M059J (cell line): ENCODE measurements at regions not wholly inside any gene's neighbourhood (a gene's known extent, or its start where the extent isn't known, plus 50 kb on each side); places are given as distances from the start of the nearest gene placed in this dataset.

Source experiments
- DNase-seq: peaks from one replicate; pipeline ENCODE4 v3.0.0-alpha.2; 2012; ENCODE audit warnings: low read depth

DNA sequence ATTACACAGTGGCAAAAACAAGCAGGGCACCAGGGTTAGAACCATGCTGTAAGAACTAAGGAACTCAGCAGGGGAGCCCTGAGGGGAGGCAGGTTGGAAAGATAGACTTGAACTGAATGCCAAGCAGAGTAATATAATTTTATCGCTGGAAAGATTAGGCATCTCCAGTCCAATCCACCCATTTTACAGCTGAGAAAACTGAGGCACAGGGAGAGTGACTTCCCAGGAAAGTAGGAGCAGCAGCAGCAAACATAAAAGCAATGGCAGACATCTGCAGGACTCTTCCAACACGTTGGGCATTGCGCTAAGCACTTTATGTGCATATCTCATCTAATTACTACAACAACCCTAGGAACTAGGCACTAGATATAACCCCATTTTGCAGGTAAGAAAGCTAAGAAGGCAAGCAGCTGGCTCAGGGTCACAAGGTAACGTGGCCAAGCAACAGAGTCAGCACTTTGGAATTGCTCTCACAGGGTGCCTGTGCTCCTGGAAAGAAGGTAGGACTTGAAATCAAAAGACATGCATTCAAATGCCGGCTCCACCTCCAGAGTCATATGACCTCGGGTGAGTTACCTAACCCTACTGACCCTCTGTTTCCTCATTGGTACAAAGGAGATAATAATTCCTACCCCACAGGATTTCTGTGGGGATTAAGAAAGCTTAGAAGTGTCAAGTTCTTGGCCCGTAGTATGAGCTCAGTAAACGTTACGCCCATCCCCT lies 215.3 kb downstream of the BARX2 start:
- DNase-seq = no peak

DNA sequence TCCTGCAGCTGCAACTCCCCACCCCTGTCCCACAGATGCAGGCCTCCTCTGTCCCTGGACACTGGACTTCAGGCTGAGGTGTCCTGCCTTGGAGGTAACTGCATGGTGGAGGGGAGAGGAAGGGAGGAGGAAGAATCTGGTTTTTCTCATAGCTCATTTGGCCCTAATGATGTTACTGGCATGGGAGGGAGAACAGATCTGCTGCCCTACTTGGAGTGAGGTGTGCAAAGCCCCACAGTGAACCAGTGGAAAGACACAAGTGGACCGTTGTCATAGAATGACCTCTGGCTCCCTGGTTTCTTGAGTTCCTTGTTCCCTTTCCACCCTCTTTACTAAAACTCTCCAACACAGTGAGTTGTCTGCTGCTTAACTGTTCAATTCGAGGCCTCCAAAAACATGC lies 215.9 kb downstream of the BARX2 start:
- DNase-seq = no peak

DNA sequence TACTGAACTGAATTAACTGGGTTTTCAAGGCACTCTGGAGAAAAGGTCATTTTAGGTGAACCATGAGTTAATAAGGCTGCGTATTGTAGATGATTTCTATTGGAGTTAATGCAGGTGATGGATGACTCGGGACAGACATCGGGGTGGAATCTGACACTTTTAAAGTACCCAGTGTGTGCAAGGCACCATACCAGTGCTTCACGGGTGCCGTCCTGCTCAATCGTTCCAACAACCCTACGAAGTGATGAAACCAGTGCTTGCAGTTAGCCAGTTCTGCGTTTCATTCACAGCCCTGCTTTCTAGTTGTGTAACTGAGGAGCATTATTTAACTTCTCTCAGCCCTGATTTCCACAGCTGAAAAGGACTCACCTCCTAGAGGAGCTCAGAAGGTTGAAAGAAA lies 216.5 kb downstream of the BARX2 start:
- DNase-seq = no peak

DNA sequence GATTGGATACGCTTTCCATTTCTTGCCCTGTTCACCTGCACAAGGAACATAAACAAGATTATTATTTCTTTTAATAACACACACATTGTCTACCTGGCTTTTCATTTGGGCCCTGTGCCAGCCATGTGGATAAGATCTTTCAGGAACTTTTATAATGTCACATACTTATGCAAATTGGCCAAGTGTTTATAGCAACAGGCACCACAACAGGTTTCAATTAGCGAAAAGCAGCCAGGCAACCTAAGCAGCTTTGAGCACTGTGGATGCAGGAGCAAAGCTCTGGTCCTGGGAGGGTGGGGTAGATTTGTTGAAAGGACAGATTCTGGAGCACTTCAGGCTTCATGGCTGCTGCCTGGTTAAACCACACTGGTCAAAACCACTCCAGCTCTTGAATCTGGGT lies 217.4 kb downstream of the BARX2 start:
- peak; percentile 44 for DNase-seq

DNA sequence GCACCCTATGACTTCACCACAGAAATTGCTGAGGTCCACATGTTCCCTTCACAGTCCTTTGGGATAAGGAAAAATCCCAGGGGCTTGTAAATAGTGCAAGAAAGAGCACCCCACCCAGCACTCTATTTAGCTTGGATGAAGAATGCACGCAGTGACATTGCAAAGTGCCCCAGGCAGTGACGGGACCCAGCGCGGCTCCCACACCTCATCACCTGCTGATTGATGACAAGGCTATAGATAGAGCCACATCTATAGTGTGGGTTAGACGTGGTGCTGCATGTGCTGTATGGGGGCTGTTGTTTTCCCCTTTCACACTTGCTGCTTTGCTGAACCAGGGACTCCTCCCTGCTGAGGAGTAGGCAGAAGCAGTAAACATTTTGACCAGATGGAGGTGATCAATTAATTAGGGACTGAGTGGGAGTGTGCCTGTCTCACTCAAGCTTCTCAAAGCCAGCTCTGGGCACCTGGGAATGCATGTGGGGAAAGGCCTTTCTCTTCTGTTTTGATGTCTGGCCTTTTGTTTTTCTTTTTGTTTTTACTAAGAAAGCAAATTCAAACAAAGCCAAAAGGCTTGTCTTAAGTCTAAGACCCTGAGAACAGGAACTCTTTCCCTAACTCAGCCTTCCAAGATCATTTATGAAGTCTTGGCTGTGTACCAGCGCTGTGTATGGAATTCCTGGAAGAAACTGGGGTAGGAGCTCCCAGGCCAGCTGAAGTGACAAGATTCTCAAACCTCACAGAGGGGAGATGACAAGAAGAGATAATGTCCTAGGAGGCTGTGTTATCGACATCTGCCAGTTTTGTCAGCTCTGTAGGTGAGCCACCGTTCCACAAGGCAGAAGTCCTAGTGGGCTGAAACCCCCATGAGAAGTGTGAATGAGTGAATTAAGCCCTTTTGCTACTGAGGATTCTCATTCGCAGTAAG lies 219.7 kb downstream of the BARX2 start:
- DNase-seq = no peak

DNA sequence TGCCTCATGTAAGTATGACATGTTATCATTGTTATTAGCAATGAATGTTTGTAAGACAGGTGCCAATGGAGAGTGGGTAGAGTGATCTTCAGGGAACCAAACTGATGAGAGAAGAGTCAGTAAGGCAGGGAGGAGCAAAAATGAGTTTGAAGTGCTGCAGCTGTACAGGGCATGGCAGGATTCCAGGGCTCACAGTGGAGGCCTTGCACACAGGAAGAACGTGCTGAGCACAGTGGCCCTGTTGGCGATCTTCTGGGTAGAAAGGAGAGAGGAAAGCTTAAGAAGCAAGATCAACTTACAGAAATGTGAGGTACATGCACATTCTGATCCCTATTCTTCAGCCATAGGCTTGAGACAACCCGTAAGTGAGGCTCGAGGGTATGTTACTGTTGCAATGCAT lies 219.3 kb upstream of the TMEM45B start:
- DNase-seq = no peak

DNA sequence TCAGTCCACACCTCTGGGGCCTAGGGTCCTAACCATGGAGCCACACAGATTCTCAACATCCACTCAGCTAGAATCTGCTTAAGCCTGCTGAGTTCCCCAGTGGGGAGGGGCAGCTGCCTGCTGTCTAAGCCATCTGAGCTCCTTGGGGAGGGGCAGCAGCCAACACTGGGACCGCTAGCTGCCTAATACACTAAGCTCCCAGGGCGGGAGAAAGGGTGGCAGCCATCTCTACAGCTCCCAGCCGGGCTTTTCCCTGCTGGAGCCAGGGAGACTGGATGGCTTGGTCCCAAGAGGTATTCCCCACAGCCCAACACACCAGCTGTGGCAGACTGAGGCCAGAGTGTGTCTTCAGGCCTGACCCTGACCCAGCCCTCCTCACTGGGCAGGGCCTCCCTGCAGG lies 217.3 kb upstream of the TMEM45B start:
- no peak for DNase-seq

DNA sequence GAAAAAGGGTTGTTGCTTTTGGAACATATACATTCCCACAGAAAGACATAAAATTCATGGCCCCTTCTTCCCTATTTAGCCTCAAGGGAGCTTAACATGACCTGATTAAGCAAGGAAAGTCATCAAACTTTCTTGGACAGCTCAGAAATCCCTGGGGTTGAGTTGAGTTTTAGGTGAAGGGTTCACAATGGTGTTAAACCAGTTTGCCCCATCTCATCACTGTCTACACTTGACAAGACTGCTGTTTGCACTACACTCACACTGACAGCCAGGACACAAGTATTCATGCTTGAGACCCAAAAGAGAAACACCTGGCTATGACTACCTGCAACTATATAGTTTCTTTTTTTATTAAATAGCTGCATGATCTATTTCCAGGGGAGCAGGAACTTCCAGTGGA lies 209.8 kb upstream of the TMEM45B start:
- no peak for DNase-seq

DNA sequence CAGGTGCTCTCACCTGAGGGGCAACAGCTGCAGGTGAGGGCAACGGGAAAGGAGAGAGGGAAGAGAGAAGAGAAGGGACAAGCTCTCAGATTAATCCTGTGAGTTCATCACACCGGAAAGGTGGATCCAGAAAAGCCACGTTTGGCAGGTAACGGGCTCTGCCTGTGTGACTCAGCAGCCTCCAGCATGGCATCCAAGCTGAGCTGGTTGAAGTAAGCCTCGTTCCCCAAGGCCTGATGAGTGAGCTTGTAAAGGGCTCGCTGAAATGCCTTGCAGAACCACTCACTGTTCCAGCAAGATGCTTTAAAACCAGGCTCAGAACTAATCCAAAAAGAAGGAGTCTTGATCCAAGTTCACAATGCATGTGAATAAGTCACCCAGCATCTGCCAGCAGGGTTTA lies 206.9 kb upstream of the TMEM45B start:
- DNase-seq = peak; percentile 55

DNA sequence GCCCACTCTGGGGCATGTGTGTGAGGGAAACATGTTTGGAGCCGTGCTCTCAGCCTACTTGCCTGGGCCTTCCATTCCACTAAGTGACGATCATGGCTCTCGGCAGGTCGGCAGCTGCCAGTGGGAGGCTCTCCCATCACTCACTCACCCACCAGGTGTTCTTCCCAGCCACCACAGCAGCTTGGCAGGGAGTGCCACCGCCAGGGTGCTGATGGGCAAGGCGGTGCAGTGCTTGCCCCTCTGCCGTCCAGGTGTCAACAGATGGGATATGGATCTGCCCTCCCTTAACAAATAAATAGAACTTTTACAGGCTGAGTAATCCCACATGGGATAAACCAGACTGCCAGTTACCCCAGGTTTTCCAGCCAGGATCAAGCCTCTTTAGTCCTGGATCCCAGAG lies 205.5 kb upstream of the TMEM45B start:
- no peak for DNase-seq

DNA sequence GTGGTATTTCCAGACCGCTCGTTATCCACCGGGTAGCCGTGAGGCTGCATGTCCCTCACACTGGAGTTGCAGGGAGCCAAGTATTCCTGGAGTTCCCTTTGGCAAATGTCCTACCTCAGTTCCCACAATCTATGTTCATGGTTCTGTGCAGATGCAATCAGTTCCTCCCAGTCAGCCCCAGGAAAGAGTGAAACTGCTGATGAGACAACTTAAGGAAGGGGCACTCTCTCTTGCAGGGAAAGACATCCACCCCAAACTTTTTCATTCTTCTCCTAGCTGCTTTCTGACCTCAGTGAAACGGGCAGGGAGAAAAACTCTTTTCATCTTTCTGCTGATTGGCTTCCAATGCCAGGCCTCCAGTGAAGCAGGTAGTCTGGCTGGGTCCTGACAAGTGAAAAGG lies 205.1 kb upstream of the TMEM45B start:
- DNase-seq = no peak

DNA sequence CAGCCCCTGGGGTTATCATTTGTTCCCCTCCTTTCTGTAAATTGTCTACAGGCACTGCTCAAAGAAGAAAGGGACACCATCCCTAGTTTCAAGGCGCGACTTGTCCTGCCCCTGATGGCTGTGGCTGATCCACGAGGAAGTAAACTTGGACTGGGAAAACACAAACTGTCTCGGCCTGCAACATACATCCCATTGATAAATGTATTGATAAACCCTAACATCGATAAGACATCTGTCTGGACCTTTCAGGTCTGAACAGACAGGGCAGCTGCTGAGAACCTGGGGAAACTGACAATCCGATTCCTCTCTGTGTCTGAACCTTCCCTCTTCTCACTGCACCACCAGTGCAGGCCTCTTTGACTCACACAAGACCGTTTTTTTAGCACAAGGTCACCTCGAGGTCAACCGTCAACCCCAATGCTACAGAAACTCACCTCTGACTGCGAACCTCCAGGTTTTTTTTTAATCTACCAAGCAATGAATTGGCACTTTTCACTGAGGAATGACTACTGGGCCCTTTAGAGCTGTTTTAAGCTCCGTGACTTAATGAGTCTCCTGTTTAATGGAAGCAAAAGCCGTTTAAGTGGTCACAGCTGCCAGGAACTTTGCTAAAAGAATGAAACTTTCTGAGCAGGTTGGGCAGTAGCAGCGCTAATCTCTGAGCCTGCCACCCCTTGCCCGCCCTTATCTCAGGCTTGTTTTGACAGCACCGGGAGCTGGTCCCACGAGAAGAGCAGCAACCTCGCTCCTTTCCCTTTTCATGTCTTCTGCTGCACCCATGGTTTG lies 203.8 kb upstream of the TMEM45B start:
- peak; percentile 57 for DNase-seq

DNA sequence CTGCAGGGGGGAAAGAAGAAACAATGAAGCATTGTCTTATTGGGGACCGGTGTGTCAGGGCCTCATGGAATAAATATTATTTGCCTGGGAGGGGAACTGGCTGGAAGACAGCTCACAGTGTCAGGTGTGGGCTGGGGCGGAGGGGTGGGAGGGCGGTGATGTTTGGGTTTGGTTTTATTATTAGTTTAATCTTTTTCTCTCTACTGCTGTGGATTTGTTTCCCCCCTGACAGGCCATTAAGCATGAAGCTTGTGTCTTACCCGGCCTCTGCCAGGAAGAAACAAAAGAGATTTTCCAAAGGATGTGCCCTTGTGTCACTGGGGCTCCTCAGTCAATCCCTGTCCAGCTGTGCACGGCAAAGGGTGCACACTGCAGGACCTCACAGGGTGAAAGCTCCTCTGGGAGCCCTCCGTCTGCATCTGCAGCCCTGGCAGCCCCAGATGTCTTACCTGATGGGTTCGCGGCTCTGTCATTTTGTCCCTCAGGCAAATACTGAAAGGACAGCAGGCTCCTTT lies 203.1 kb upstream of the TMEM45B start:
- no peak for DNase-seq

DNA sequence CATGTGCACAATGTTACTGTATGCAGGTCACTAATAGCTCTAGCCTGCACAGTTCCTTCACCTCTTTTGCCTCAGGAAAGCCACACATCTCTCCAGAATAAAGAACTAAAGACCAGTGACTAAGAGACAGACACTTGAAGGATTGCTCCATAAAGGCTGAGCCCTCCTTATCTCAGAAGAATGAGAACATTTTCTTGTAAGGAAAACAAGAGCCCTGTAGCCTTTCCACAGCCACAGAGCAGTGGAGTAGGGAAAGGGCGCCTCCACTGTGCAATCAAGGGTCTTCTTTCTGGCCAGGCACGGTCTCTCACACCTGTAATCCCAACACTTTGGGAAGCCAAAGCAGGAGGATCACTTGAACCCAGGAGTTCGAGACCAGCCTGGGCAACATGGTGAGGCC lies 202.6 kb upstream of the TMEM45B start:
- no peak for DNase-seq

DNA sequence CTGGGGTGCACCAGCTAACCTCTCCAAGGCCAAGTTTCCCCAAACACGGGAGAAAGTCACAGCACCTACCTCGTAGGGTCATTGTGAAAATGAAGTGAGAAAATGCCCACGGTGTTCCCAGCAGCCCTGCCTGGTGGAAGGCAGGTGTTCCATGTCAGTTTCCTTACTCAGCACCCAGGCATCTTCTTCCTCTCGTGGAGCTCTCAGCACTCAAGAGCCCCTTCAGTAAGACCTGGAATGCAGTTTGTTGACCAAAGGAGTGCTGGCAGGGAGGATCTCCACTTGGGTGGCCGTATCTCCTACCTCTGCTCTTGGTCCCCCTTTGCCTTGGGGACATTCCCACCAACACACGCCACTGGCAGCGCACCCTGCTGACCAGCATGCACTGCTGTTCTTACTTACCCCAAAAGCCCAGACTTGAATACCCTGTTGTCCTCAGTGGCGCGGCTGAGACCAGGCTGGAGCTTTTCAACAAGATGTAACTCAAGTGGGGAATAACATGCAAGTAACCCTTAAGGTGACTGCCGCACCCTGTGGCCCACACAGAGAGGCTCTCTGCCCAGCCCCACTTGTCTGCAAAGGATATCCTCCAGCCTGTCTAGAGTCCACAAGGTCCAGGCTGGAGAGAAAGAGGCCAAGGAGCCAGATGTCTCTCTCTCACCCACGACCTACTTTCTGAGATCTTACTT lies 201.2 kb upstream of the TMEM45B start:
- no peak for DNase-seq

DNA sequence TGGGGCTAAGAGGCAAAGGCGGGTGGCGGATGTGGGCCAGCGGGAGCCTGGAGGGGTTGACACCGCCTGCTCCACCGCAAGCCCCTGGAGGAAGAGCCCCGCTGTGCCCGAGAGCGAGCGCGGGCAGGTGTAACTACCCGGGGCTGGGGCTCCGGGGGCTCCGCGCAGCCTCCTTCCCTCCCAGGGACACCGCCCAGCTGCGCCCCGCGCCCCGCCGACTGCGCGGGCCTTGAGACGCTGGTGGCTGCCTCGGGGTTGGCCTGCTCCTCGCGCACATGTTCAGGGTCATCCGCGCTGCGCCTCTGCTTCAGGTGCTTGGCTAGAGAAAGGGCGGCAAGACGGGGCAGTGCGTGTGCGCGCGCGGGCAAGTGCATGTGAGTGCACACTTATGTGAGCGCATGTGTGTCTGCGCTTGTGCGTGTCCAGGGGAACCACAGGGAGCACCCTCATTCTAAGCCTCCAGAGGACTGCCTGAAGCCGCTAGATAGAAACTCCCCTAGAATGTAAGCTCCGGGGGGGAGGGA lies 197.5 kb upstream of the TMEM45B start:
- DNase-seq = no peak

DNA sequence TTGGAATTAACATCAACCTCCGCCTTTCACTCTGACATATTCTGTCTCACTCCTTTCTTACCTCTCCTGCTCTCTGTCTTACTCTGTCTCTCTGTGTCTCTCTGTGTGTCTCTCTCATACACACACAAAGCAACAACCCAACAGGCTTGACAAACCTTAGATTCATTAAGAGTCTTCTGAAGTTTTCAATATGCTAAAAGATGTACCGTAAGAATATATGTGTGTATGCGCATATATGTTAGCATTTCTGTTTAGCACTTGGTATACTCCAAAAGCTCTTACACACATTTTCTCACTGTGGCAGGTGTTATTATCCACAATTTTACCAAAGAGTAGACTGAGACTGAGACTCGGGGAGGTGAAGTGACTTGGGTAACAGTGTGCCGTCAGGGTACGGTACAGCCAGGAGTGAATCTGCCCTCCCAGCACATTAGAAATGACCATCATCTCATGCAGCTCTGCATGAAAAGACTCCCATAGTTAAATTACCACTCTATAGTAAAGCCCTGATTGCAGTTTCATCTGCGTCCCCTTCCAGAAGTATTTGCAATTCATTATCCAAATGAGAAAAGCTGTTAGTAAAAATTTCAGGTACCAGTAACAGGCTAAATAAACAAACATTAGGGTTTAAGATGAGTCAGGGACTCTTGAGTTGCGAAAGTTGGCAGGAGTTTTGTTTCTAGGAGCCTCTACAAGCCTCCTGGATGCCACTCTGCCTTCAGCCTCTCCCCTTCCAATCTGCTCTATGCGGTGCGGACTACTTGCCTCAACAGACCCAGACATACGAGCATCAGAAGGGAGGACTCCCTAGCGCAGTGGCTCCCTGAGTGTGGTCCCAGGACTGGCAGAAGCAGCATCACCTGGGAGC lies 195.2 kb upstream of the TMEM45B start:
- DNase-seq = peak; percentile 67

DNA sequence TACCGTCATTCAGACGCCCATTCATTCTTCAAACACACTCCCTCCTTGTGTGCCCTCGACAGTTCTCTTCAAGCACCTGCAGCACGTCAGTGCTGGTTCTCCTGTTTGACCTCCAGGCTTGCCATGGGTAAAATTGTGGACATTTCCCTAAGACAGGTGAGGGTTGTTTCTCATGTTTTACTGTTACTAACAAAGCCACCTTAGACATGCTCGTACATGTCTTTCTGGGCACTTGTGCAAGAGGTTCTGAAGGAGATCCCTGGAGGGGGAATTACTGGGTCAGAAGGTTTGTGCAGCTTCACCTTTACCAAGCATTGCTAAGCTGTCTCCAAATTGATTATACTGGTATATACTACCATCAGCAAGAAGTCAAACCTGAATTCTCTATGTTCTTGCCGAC lies 189.7 kb upstream of the TMEM45B start:
- DNase-seq = no peak

DNA sequence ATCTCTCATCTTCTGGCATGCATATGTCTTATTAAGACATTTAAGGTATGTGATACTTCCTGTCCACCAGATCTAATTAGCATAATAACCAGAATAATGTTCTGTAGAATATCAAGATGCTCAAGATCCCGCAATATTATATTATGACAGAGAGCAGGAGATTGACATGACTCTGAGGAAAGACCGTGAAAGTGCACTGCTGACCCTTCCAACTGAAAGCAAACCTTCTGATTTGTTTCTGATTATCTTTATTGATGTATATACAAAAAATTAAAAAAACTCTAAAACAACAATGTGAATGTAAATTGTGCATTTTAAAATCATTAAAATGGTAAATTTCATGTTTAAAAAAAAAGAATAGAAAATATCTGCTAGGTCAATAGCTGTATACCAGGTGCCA lies 184.4 kb upstream of the TMEM45B start:
- DNase-seq = no peak

DNA sequence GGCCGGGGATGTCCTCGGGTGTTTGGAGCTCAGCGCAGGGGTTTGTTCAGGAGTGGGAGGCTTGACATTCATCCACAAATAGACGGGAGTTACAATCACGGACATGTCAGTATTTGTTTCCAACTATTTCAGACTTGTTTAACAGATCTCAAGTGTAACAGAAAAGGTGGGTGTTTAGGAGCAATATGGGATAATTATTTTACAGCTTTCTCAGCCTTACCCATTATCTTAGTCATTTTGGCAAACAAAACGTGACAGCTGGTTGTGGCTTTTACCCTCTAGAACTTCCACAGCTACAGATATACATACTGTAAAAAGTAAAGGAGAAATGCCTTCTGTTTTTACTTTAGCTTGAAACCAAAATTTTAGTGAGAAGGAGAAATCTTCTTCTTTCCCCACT lies 178.7 kb upstream of the TMEM45B start:
- DNase-seq = no peak
